OCI-LY1 (cell line): ENCODE measurements at regions not wholly inside any gene's neighbourhood (a gene's known extent, or its start where the extent isn't known, plus 50 kb on each side); places are given as distances from the start of the nearest gene placed in this dataset.
"Not testable (repeated sequence)": the region's sequence is repeated elsewhere in the genome, so short reads cannot be mapped to it uniquely, and the experiment has no call there.

Source experiments
- H2AFZ ChIP-seq: fragments of 200-600 bp; sonication (generic), shearing (Covaris generic); 2 replicates; pipeline ENCODE4 v1.6.0; 2014; ENCODE audit warnings: antibody characterized with exemption, mild to moderate bottlenecking, low read length
- H3F3A ChIP-seq: fragments of 200-600 bp; sonication (generic), shearing (Covaris generic); 2 replicates; pipeline ENCODE4 v1.6.0; 2014; ENCODE audit warnings: mild to moderate bottlenecking, antibody characterized with exemption, low read length, moderate library complexity; ENCODE audit not compliant: insufficient read depth
- H3K27ac ChIP-seq: fragments of 200-600 bp; sonication (generic); 2 replicates; pipeline ENCODE4 v1.5.1; 2014; ENCODE audit warnings: low read length, mixed run types, mild to moderate bottlenecking, low read depth; ENCODE audit not compliant: poor library complexity, severe bottlenecking
- H3K27me3 ChIP-seq: fragments of 200-600 bp; sonication (generic); 2 replicates; pipeline ENCODE4 v1.6.0; 2014; ENCODE audit warnings: antibody characterized with exemption, mild to moderate bottlenecking, low read length, moderate library complexity; ENCODE audit not compliant: insufficient read depth
- H3K36me3 ChIP-seq: fragments of 200-600 bp; sonication (generic); 2 replicates; pipeline ENCODE4 v1.6.1; 2014; ENCODE audit warnings: mild to moderate bottlenecking, antibody characterized with exemption, low read length, moderate library complexity, mixed read lengths; ENCODE audit not compliant: insufficient read depth
- H3K4me1 ChIP-seq: fragments of 200-600 bp; sonication (generic); 2 replicates; pipeline ENCODE4 v1.5.1; 2014; ENCODE audit warnings: mild to moderate bottlenecking, low read length, moderate library complexity; ENCODE audit not compliant: insufficient read depth, severe bottlenecking
- H3K4me2 ChIP-seq: fragments of 200-600 bp; sonication (generic), shearing (Covaris generic); 2 replicates; pipeline ENCODE4 v1.6.1; 2014; ENCODE audit warnings: low read length
- H3K4me3 ChIP-seq: fragments of 200-600 bp; sonication (generic); 2 replicates; pipeline ENCODE4 v1.5.1; 2014; ENCODE audit warnings: low read length, low read depth, mild to moderate bottlenecking, mixed read lengths; ENCODE audit not compliant: poor library complexity, severe bottlenecking
- H3K79me2 ChIP-seq: fragments of 200-600 bp; shearing (Covaris generic); 2 replicates; pipeline ENCODE4 v1.6.1; 2016; ENCODE audit warnings: mixed run types, low read length, mixed read lengths; ENCODE audit not compliant: insufficient read depth
- H3K9ac ChIP-seq: fragments of 200-600 bp; sonication (generic), shearing (Covaris generic); 2 replicates; pipeline ENCODE4 v1.6.1; 2014; ENCODE audit warnings: mild to moderate bottlenecking, low read length, mixed read lengths
- H3K9me2 ChIP-seq: fragments of 200-600 bp; sonication (generic), shearing (Covaris generic); 2 replicates; pipeline ENCODE4 v1.6.1; 2014; ENCODE audit warnings: low read depth, mild to moderate bottlenecking, low read length, mixed read lengths
- H3K9me3 ChIP-seq: fragments of 200-600 bp; shearing (Covaris generic); 2 replicates; pipeline ENCODE4 v1.6.1; 2014; ENCODE audit warnings: low read length, mixed read lengths
- H4K20me1 ChIP-seq: fragments of 200-600 bp; sonication (generic), shearing (Covaris generic); 2 replicates; pipeline ENCODE4 v1.6.0; 2016; ENCODE audit warnings: mild to moderate bottlenecking, low read length; ENCODE audit not compliant: insufficient read depth
- CTCF ChIP-seq: fragments of 200-600 bp; sonication (generic), shearing (Covaris generic); IDR thresholded peaks from 2 replicates; pipeline ENCODE4 v1.5.1; 2017; ENCODE audit warnings: mild to moderate bottlenecking, antibody characterized with exemption, low read length, moderate library complexity, mixed read lengths
- EZH2 ChIP-seq: fragments of 200-600 bp; sonication (generic), shearing (Covaris generic); IDR thresholded peaks from 2 replicates; pipeline ENCODE4 v1.8.0; 2017; ENCODE audit warnings: borderline replicate concordance, mixed run types, mild to moderate bottlenecking, antibody characterized with exemption, low read length, moderate library complexity, mixed read lengths

DNA sequence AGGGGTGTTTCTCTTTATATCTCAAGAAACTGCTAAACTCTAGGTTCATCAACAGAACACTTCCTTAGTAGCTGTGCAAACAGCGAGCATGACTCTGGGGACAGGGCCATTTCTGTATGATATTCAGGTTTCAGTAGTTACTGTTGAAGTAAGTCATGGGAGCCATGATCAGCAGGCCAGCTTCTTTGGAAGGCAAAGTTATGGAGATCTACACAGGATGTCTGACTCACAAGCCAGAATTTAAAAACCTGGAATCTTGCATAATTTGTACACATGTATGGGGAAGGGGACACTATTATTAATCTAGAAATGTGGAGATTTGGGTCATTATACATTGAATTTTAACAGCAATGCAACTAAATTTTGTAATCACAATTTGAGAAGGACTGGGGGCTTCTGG is 187.8 kb upstream of the NR3C2 start:
- Histone ChIP-seq H2AFZ (no peak overlapping the region), H3K4me2 (no peak overlapping the region), H3K27ac (no peak overlapping the region), H3K4me1 (no peaks in the 10 kb centered on the region), H3K9me3 (no peaks in the 10 kb centered on the region), H3K4me3 (no peak overlapping the region), H3F3A (no peaks in the 10 kb centered on the region), H3K27me3 (no peaks in the 10 kb centered on the region), H3K9ac (no peak overlapping the region), H4K20me1 (no peaks in the 10 kb centered on the region), H3K9me2 (no peaks in the 10 kb centered on the region), H3K79me2 (no peaks in the 10 kb centered on the region), H3K36me3 (no peaks in the 10 kb centered on the region)
- no peak for TF ChIP-seq EZH2

DNA sequence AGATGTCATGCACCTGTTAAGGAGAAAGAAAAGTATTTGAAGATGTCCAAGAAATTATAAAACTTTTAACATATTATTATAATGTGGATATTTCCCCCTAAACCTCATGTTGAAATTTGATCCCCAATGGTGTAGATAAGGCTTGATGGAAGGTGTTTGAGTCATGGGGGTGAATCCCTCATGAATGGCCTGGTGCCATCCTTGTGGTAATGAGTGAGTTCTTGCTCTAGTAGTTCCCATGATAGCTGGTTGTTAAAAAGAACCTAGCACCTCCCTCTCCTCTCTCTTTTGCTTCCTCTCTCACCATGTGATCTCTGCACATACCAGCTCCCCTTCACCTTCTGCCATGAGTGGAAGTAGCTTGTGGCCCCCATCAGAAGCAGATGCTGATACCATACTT is 176.6 kb upstream of the NR3C2 start:
- Histone ChIP-seq H3K4me3 (no peak overlapping the region), H3K9me2 (no peaks in the 10 kb centered on the region), H3K27ac (no peak overlapping the region), H3K9me3 (no peaks in the 10 kb centered on the region), H3K79me2 (no peaks in the 10 kb centered on the region), H3F3A (no peaks in the 10 kb centered on the region), H3K4me2 (no peak overlapping the region), H4K20me1 (no peaks in the 10 kb centered on the region), H2AFZ (no peak overlapping the region), H3K36me3 (no peaks in the 10 kb centered on the region), H3K27me3 (no peaks in the 10 kb centered on the region), H3K4me1 (no peaks in the 10 kb centered on the region), H3K9ac (no peak overlapping the region)
- TF ChIP-seq EZH2: no peak
- no peak for TF ChIP-seq CTCF

GRCh38 chr4:148608968-148609367 is 166.8 kb upstream of the NR3C2 start:
- no peak overlapping the region for H3K4me2 ChIP-seq
- no peaks in the 10 kb centered on the region for H3K79me2 ChIP-seq
- no peaks in the 10 kb centered on the region for H4K20me1 ChIP-seq
- no peak overlapping the region for H3K9ac ChIP-seq
- H3K27me3 ChIP-seq: no peaks in the 10 kb centered on the region
- H3K36me3 ChIP-seq: no peaks in the 10 kb centered on the region
- no peaks in the 10 kb centered on the region for H3F3A ChIP-seq
- H3K4me3 ChIP-seq: no peak overlapping the region
- no peaks in the 10 kb centered on the region for H3K9me3 ChIP-seq
- TF ChIP-seq CTCF (no peak), EZH2 (no peak)
- H3K4me1 ChIP-seq: no peaks in the 10 kb centered on the region
- no peak overlapping the region for H2AFZ ChIP-seq
- H3K27ac ChIP-seq: no peak overlapping the region
- no peaks in the 10 kb centered on the region for H3K9me2 ChIP-seq

- H3K9me2 ChIP-seq, H3K4me2 ChIP-seq, H3F3A ChIP-seq, H3K79me2 ChIP-seq, H3K9me3 ChIP-seq, H4K20me1 ChIP-seq, H3K9ac ChIP-seq, H2AFZ ChIP-seq, H3K4me1 ChIP-seq, H3K27ac ChIP-seq, H3K36me3 ChIP-seq, H3K4me3 ChIP-seq, H3K27me3 ChIP-seq: not testable (repeated sequence)
Observed at GRCh38 chr4:148598418-148599207, 156.4 kb upstream of the NR3C2 start.
